Fibroblast of pulmonary artery (primary cell): ENCODE measurements at regions not wholly inside any gene's neighbourhood (a gene's known extent, or its start where the extent isn't known, plus 50 kb on each side); places are given as distances from the start of the nearest gene placed in this dataset.

Source experiments
- DNase-seq: peaks from one replicate; pipeline ENCODE4 v3.0.0-alpha.2; 2010; ENCODE audit warnings: low read depth
- H3K4me3 ChIP-seq: replicated peaks from 2 replicates; pipeline ENCODE4 v1.5.1; 2011; ENCODE audit warnings: low read depth, mild to moderate bottlenecking, control low read depth, low read length, moderate library complexity
- CTCF ChIP-seq: IDR thresholded peaks from 2 replicates; pipeline ENCODE4 v1.5.1; 2011; ENCODE audit warnings: mild to moderate bottlenecking, control low read depth, low read length, inconsistent platforms; ENCODE audit errors: missing control alignments

- no peak for TF ChIP-seq CTCF
- no peak for DNase-seq
These were observed 156.6 kb downstream of the ADRA2A start for GRCh38 chr10:111233439-111233838.

GRCh38 chr10:111234234-111234913 lies 157.5 kb downstream of the ADRA2A start:
- TF ChIP-seq CTCF = no peak
- no peak for DNase-seq
- no peak overlapping the region for H3K4me3 ChIP-seq

More at GRCh38 chr10:111233439-111233838, 156.6 kb downstream of the ADRA2A start:
- H3K4me3 ChIP-seq = no peak overlapping the region

DNA sequence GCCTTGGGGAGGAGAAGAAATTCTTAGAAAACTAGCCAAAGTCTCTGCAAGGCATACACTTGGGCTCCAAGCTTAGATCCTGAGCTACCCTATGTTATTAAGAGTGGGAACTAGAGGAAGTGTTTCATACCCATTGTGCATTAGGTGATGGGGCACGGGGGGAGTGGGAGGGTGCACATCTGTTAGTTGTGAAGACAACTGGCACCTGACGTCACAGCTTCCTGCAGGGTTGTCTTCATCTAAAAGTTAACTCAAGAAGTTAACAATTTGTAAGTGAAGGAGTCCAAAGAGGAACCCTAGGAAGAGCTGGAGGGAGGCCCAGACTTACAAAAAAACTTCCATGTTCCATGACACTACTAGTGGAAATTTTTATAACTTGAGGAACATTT lies 158.1 kb downstream of the ADRA2A start:
- no peak for TF ChIP-seq CTCF
- no peak overlapping the region for H3K4me3 ChIP-seq
- no peak for DNase-seq

DNA sequence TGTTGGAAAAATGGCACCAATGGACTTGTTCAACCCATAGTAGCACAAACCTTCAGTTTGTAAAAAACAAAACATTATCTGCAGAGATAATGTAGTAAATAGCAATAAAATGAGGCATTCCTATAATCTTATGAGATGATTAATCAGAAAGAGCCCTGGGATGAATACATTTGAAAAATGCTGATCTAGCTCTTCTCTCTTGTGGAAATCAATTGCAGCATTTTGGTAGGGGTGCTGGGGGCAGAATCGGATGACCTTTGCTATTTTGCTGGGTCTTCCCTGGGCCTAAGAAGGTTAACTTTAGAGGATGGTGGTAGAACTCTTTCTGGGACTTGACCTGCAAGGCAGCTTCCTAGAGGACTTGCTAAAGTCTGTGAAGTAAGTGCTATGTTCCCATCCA lies 163.5 kb downstream of the ADRA2A start:
- TF ChIP-seq CTCF = no peak
- H3K4me3 ChIP-seq = no peak overlapping the region
- no peak for DNase-seq

DNA sequence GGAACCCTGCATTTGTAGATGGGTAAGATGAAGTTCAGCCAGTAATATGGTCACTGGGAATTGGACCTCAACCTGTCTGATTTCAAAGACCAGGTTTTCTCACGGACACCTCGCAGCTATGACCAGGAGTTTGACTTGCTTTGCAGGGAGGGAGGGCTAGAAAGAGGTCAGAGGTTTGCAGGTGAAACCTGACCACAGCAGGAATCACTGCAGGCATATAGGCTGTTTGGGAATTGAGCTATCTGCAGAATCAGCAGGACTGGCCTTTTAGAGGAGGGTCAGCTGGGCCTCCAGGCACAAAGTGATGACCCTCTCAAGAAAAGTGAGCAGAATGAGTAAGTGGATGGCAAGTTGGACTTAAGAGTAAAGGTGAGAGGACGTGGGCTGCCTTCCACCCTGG lies 166.3 kb downstream of the ADRA2A start:
- no peak for TF ChIP-seq CTCF
- no peak overlapping the region for H3K4me3 ChIP-seq
- no peak for DNase-seq

DNA sequence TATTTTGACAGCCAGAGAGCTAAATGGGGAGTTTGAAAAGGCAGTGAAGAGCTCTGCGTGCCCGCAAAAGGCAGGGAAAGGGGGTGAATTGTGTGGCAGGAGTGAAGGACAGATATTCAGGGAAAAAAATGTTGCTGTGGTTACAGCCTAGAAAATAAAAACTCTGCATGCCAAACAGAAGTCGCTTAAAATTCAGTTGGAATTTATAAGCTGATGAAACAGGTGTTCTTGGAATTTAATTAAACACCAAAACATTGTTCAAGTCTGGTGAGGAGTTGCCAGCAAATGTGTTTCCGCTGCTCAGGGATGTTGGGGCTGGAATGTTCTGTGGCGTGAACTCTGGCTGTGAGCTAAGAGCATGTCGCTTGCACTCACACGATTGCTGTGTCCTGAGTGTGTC lies 169.3 kb downstream of the ADRA2A start:
- DNase-seq = no peak
- TF ChIP-seq CTCF = no peak
- H3K4me3 ChIP-seq = no peak overlapping the region

- DNase-seq = no peak
- no peak overlapping the region for H3K4me3 ChIP-seq
- no peak for TF ChIP-seq CTCF
These were observed 170.1 kb downstream of the ADRA2A start for GRCh38 chr10:111246814-111247452.
